MM.1S (cell line): ENCODE measurements at regions not wholly inside any gene's neighbourhood (a gene's known extent, or its start where the extent isn't known, plus 50 kb on each side); places are given as distances from the start of the nearest gene placed in this dataset.

Source experiments
- EZH2 ChIP-seq: fragments of 300-600 bp; sonication (generic); optimal IDR thresholded peaks from 2 replicates; pipeline ENCODE3; 2017; ENCODE audit warnings: low read depth, mild to moderate bottlenecking, antibody characterized with exemption, low read length, mixed read lengths
- TF ChIP-seq, protein P1 (sequence below): fragments of 300-600 bp; sonication (generic); IDR thresholded peaks from 2 replicates; pipeline ENCODE4 v1.5.1; 2016; ENCODE audit warnings: antibody characterized with exemption, low read length, mixed read lengths

DNA sequence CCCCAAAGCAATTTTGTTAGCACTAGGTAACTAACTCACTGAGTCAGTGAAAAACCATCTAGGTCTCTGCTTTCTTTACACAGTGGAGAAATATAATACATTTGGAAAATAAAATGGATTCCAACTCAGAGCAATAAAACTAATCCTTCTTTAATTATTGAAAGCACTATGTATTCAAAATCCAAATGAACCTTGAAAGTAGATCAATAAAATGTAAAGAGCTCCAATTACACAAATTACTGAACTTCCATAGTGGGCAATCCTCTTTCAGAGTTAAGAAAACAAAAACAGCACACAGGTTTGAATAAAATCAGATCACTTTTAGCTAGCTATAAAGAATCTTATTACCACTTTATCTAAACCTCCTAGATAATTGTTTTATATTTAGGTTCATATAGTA, 208.1 kb downstream of the NR4A2 start:
- TF ChIP-seq, protein P1, sequence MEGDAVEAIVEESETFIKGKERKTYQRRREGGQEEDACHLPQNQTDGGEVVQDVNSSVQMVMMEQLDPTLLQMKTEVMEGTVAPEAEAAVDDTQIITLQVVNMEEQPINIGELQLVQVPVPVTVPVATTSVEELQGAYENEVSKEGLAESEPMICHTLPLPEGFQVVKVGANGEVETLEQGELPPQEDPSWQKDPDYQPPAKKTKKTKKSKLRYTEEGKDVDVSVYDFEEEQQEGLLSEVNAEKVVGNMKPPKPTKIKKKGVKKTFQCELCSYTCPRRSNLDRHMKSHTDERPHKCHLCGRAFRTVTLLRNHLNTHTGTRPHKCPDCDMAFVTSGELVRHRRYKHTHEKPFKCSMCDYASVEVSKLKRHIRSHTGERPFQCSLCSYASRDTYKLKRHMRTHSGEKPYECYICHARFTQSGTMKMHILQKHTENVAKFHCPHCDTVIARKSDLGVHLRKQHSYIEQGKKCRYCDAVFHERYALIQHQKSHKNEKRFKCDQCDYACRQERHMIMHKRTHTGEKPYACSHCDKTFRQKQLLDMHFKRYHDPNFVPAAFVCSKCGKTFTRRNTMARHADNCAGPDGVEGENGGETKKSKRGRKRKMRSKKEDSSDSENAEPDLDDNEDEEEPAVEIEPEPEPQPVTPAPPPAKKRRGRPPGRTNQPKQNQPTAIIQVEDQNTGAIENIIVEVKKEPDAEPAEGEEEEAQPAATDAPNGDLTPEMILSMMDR = no peak
- TF ChIP-seq EZH2 = no peak
